GM12878 (cell line): ENCODE measurements at regions not wholly inside any gene's neighbourhood (a gene's known extent, or its start where the extent isn't known, plus 50 kb on each side); places are given as distances from the start of the nearest gene placed in this dataset.

Source experiments
- ATAC-seq: fragments of 200-7000 bp; cut with Tn5 transposase; 3 replicates; pipeline ENCODE4 v1.9.1; 2020; ENCODE audit warnings: mild to moderate bottlenecking, moderate library complexity
- BruUV-seq: library from RNA; stranded (reverse); fragments of 400-500 nt; replicated peaks from 2 replicates; lab custom pipeline; 2021; lab: Mats Ljungman, UMichigan
- CTCF ChIA-PET: fragments of 300-600 bp; sonication (Branson Sonifier 250); formaldehyde crosslinking; extraction: SDS; loops from one replicate; lab custom pipeline; 2021; ENCODE audit warnings: inconsistent platforms; lab: Yijun Ruan, JAX
- POLR2A ChIA-PET: fragments of 350-600 bp; formaldehyde crosslinking; extraction: SDS; loops from one replicate; lab custom pipeline; 2021; ENCODE audit warnings: inconsistent platforms; lab: Charles Lee
- RAD21 ChIA-PET: fragments of 300-600 bp; sonication (Branson Sonifier 250); formaldehyde crosslinking; loops from one replicate; lab custom pipeline; 2023; ENCODE audit warnings: antibody characterized with exemption; ENCODE audit not compliant: unreplicated experiment; lab: Charles Lee
- SMC1A ChIA-PET: fragments of 300-600 bp; sonication (Branson Sonifier 250); formaldehyde crosslinking; loops from one replicate; lab custom pipeline; 2023; ENCODE audit not compliant: unreplicated experiment, uncharacterized antibody; lab: Charles Lee
- DNase-seq: peaks from one replicate; pipeline ENCODE4 v3.0.0-alpha.2; 2011; ENCODE audit warnings: low read depth, low spot score
- FAIRE-seq: peaks from 3 replicates; lab custom pipeline; 2011; peaks lifted over from hg19 to GRCh38; lab: Jason Lieb, UNC
- H2AFZ ChIP-seq: 2 replicates; pipeline ENCODE4 v1.6.0; 2011; ENCODE audit warnings: low read depth, low read length, control low read depth; ENCODE audit not compliant: control insufficient read depth
- H3K27ac ChIP-seq: 2 replicates; pipeline ENCODE4 v1.5.1; 2011; ENCODE audit warnings: control low read depth; ENCODE audit not compliant: control insufficient read depth, insufficient read depth
- H3K27me3 ChIP-seq, 2 experiments: replicated peaks in 1 of 2; 2 replicates each; pipeline versions ENCODE4 v1.6.0 to v1.6.1; 2011; ENCODE audit warnings: low read length in 1 of 2; ENCODE audit not compliant: control insufficient read depth in 2 of 2, insufficient read depth in 2 of 2
- H3K36me3 ChIP-seq, 2 experiments: 2 replicates each; pipeline ENCODE4 v1.5.1; 2011; ENCODE audit warnings: low read length in 1 of 2; ENCODE audit not compliant: control insufficient read depth in 2 of 2, insufficient read depth in 2 of 2
- H3K4me1 ChIP-seq: 2 replicates; pipeline ENCODE4 v1.6.1; 2011; ENCODE audit warnings: mild to moderate bottlenecking, low read length, moderate library complexity, mixed read lengths; ENCODE audit not compliant: control insufficient read depth, insufficient read depth
- H3K4me2 ChIP-seq: 2 replicates; pipeline ENCODE4 v1.6.0; 2011; ENCODE audit warnings: control low read depth; ENCODE audit not compliant: control insufficient read depth, insufficient read depth
- H3K4me3 ChIP-seq: fragments of 200-600 bp; sonication (generic); 2 replicates; pipeline ENCODE4 v1.5.1; 2016
- H3K79me2 ChIP-seq: 2 replicates; pipeline ENCODE4 v1.6.0; 2011; ENCODE audit warnings: low read length; ENCODE audit not compliant: control insufficient read depth, insufficient read depth
- H3K9ac ChIP-seq: 2 replicates; pipeline ENCODE4 v1.8.0; 2011; ENCODE audit warnings: low read length, control low read depth, mixed read lengths; ENCODE audit not compliant: control insufficient read depth, insufficient read depth
- H3K9me3 ChIP-seq: replicated peaks from 3 replicates; pipeline ENCODE4 v1.5.1; 2011; ENCODE audit warnings: mild to moderate bottlenecking, low read length; ENCODE audit not compliant: control insufficient read depth, insufficient read depth
- H4K20me1 ChIP-seq: 2 replicates; pipeline ENCODE4 v1.6.0; 2011; ENCODE audit not compliant: control insufficient read depth, insufficient read depth
- CUX1 ChIP-seq: IDR thresholded peaks from 2 replicates; pipeline ENCODE4 v1.6.1; 2012; ENCODE audit warnings: improper control_type of control experiment, low read depth, low read length; ENCODE audit not compliant: insufficient replicate concordance
- ETV6 ChIP-seq, 2 experiments: fragments of 450-650 bp in 1 of 2; IDR thresholded peaks in 1 of 2; conservative IDR thresholded peaks in 1 of 2; 2 replicates each; pipeline ENCODE4 v1.6.1; 2014; ENCODE audit warnings: antibody characterized with exemption in 1 of 2, borderline replicate concordance in 1 of 2, low read depth in 1 of 2, mild to moderate bottlenecking in 1 of 2, moderate library complexity in 1 of 2
- MEF2B ChIP-seq: fragments of 450-650 bp; IDR thresholded peaks from 2 replicates; pipeline ENCODE4 v1.6.1; 2018; ENCODE audit warnings: mild to moderate bottlenecking, moderate library complexity; ENCODE audit not compliant: partially characterized antibody, poor library complexity, severe bottlenecking
- NBN ChIP-seq: fragments of 450-650 bp; IDR thresholded peaks from 2 replicates; pipeline ENCODE4 v1.6.1; 2016
- NR2C1 ChIP-seq: fragments of 450-650 bp; IDR thresholded peaks from 2 replicates; pipeline ENCODE4 v1.6.1; 2017; ENCODE audit warnings: antibody characterized with exemption, mild to moderate bottlenecking, moderate library complexity
- PKNOX1 ChIP-seq: fragments of 450-650 bp; IDR thresholded peaks from 2 replicates; pipeline ENCODE4 v1.6.1; 2016; ENCODE audit warnings: mild to moderate bottlenecking
- POLR2AphosphoS2 ChIP-seq: IDR thresholded peaks from 2 replicates; pipeline ENCODE4 v1.6.1; 2011; ENCODE audit warnings: low read depth, mild to moderate bottlenecking, low read length, improper control_type of control experiment, moderate library complexity
- POLR2AphosphoS5 ChIP-seq: IDR thresholded peaks from 2 replicates; pipeline ENCODE4 v1.6.1; 2011; ENCODE audit warnings: mild to moderate bottlenecking, low read length, inconsistent platforms
- RUNX3 ChIP-seq: IDR thresholded peaks from 2 replicates; pipeline ENCODE4 v1.6.1; 2012; ENCODE audit warnings: low read length, inconsistent platforms
- SMARCA5 ChIP-seq: fragments of 450-650 bp; IDR thresholded peaks from 2 replicates; pipeline ENCODE4 v1.6.1; 2017; ENCODE audit warnings: mild to moderate bottlenecking
- TAF1 ChIP-seq: IDR thresholded peaks from 2 replicates; pipeline ENCODE4 v1.6.1; 2011; ENCODE audit warnings: mild to moderate bottlenecking, low read depth, low read length, borderline replicate concordance
- TCF7 ChIP-seq: IDR thresholded peaks from 2 replicates; pipeline ENCODE4 v1.6.1; 2014; ENCODE audit warnings: antibody characterized with exemption, borderline replicate concordance
- ZNF217 ChIP-seq: fragments of 450-650 bp; IDR thresholded peaks from 2 replicates; pipeline ENCODE4 v1.6.1; 2017; ENCODE audit warnings: antibody characterized with exemption, mild to moderate bottlenecking
- ZNF384 ChIP-seq: IDR thresholded peaks from 2 replicates; pipeline ENCODE4 v1.6.1; 2012; ENCODE audit warnings: low read depth, mild to moderate bottlenecking, low read length, improper control_type of control experiment, borderline replicate concordance
- WGBS: methylation state at CpG from one replicate; pipeline ENCODE4 v1.1.6; 2016; ENCODE audit warnings: low lambda C conversion rate; ENCODE audit not compliant: insufficient replicate concordance, insufficient coverage; ENCODE audit errors: missing lambda C conversion rate; 5-methylcytosine and 5-hydroxymethylcytosine counted together
- in situ Hi-C: fragments of 300-500 bp; cut with MboI; formaldehyde crosslinking; loops from 9 replicates; pipeline ENCODE4 v1.14.3; 2018; ENCODE audit warnings: mixed read lengths
- intact Hi-C: fragments of 100-400 bp; cut with micrococcal nuclease; formaldehyde crosslinking; loops from one replicate; pipeline ENCODE4 v1.14.2; 2022; ENCODE audit not compliant: unreplicated experiment

DNA sequence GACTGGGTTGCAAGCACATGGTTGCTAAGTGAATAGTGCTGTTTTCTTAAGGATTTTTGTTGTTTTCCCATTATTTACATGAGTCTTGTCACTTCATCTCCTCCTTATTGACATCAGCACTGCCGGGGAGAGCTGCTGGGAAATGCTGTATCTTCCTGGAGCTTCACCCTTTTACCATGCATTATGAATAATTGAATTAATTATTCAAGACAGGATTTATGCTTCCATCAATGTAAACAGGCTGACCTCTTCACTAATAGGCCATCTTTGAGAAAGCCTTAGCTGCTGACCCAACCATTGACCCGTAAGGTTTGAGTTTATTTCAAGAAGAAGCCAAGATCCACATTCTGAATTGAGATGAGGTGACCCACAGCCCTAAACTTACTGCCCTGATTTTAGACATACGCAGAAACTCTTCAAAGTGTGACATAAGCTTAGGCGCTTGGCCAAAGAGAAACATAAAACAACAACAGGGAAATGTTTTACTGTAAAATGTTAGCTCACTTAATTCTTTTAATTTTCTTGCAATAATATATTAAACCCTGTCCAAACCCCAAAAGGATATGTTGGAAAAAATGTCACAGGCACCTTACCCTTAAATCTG, 365.5 kb upstream of the SYT4 start:
- ChIA-PET POLR2A (no interaction called here), CTCF (interaction anchor here (0.8 kb wide), 1 partner anchor 19 kb away, joined by 3 read pairs; no protein-coding TSS in a partner anchor), RAD21 (no interaction called here), SMC1A (no interaction called here)
- no peak overlapping the region for H3K4me2 ChIP-seq
- in situ Hi-C loops (no loop called here), intact Hi-C loops (no loop called here)
- no peak overlapping the region for H3K9ac ChIP-seq
- no peak overlapping the region for H3K27ac ChIP-seq
- TF ChIP-seq MEF2B (no peak), RUNX3 (no peak), PKNOX1 (no peak), POLR2AphosphoS5 (no peak), ZNF384 (no peak), CUX1 (no peak), NBN (no peak), TAF1 (no peak), NR2C1 (no peak), ETV6 (conservative IDR thresholded peaks at IDR 0.05 in 1 of 2, IDR thresholded peaks at IDR 0.05 in 1 of 2; ENCODE audit: borderline replicate concordance in 1 of 2, low read depth in 1 of 2) (no peak), ZNF217 (no peak), SMARCA5 (no peak), POLR2AphosphoS2 (no peak), TCF7 (no peak)
- H3K4me1 ChIP-seq: no peaks in the 10 kb centered on the region
- no peaks in the 10 kb centered on the region for H3K36me3 ChIP-seq
- FAIRE-seq (no peak), ATAC-seq (no peak), DNase-seq (no peak)
- H3K27me3 ChIP-seq: no peaks in the 10 kb centered on the region
- H2AFZ ChIP-seq: no peak overlapping the region
- no TSS peak for BruUV-seq
- no peaks in the 10 kb centered on the region for H3K79me2 ChIP-seq
- 15% methylated on average over 4 of the region's 4 CpGs for WGBS
- H3K4me3 ChIP-seq: no peak overlapping the region
- H3K9me3 ChIP-seq: no peaks in the 10 kb centered on the region
- no peaks in the 10 kb centered on the region for H4K20me1 ChIP-seq
